ENCODE measurements at regions not wholly inside any gene's neighbourhood (a gene's known extent, or its start where the extent isn't known, plus 50 kb on each side); places are given as distances from the start of the nearest gene placed in this dataset.

GRCh38 chr12:111220363-111220762 lies 148.5 kb downstream of the PHETA1 start:
- ATAC-seq (no peak), DNase-seq (no peak)
- CTCF ChIA-PET = interaction anchor here (1.0 kb wide), 1 partner anchor 79 kb away, joined by 3 read pairs; no protein-coding TSS in a partner anchor
- Mint-ChIP-seq H3K9me3 (ENCODE audit: low read depth) (no peaks in the 10 kb centered on the region), H3K36me3 (no peaks in the 10 kb centered on the region), H3K27me3 (peaks cover 5% of the 10 kb centered on the region), H3K4me1 (peaks cover 2% of the 10 kb centered on the region), H3K4me3 (no peak overlapping the region), H3K27ac (no peak overlapping the region)

- H3K27me3 Mint-ChIP-seq = peaks cover 5% of the 10 kb centered on the region
- no peaks in the 10 kb centered on the region for H3K9me3 Mint-ChIP-seq (ENCODE audit: low read depth)
- peaks cover 1% of the 10 kb centered on the region for H3K4me1 Mint-ChIP-seq
- CTCF ChIA-PET = no interaction called here
- DNase-seq = no peak
- H3K27ac Mint-ChIP-seq = no peak overlapping the region
- ATAC-seq = no peak
- H3K4me3 Mint-ChIP-seq = no peak overlapping the region
- H3K36me3 Mint-ChIP-seq = no peaks in the 10 kb centered on the region
These were observed 149.5 kb downstream of the PHETA1 start for GRCh38 chr12:111219440-111219839.

- H3K27me3 Mint-ChIP-seq = peaks cover 5% of the 10 kb centered on the region
- H3K4me1 Mint-ChIP-seq = no peaks in the 10 kb centered on the region
- ATAC-seq = no peak
- no peak overlapping the region for H3K4me3 Mint-ChIP-seq
- CTCF ChIA-PET = no interaction called here
- no peaks in the 10 kb centered on the region for H3K36me3 Mint-ChIP-seq
- no peaks in the 10 kb centered on the region for H3K9me3 Mint-ChIP-seq (ENCODE audit: low read depth)
- DNase-seq = no peak
- no peak overlapping the region for H3K27ac Mint-ChIP-seq
These were observed 150.4 kb downstream of the PHETA1 start for GRCh38 chr12:111218499-111218898.

GRCh38 chr12:111216387-111217159 lies 152.3 kb downstream of the PHETA1 start:
- CTCF ChIA-PET = no interaction called here
- Mint-ChIP-seq H3K4me3 (no peak overlapping the region), H3K27ac (no peak overlapping the region), H3K4me1 (no peaks in the 10 kb centered on the region), H3K27me3 (peaks cover 8% of the 10 kb centered on the region), H3K36me3 (no peaks in the 10 kb centered on the region), H3K9me3 (ENCODE audit: low read depth) (no peaks in the 10 kb centered on the region)
- no peak for ATAC-seq
- no peak for DNase-seq

- CTCF ChIA-PET = no interaction called here
- no peaks in the 10 kb centered on the region for H3K4me1 Mint-ChIP-seq
- ATAC-seq (no peak), DNase-seq (no peak)
- H3K36me3 Mint-ChIP-seq = no peaks in the 10 kb centered on the region
- peaks cover 8% of the 10 kb centered on the region for H3K27me3 Mint-ChIP-seq
- no peak overlapping the region for H3K4me3 Mint-ChIP-seq
- no peaks in the 10 kb centered on the region for H3K9me3 Mint-ChIP-seq (ENCODE audit: low read depth)
- no peak overlapping the region for H3K27ac Mint-ChIP-seq
These were observed 153.0 kb downstream of the PHETA1 start for GRCh38 chr12:111215881-111216280.

- CTCF ChIA-PET = no interaction called here
- ATAC-seq (no peak), DNase-seq (no peak)
- Mint-ChIP-seq H3K27ac (no peak overlapping the region), H3K4me1 (no peaks in the 10 kb centered on the region), H3K4me3 (no peak overlapping the region), H3K36me3 (no peaks in the 10 kb centered on the region), H3K27me3 (peaks cover 13% of the 10 kb centered on the region), H3K9me3 (ENCODE audit: low read depth) (no peaks in the 10 kb centered on the region)
These were observed 154.5 kb downstream of the PHETA1 start for GRCh38 chr12:111214401-111214800.

GRCh38 chr12:111213561-111213960 lies 155.3 kb downstream of the PHETA1 start:
- Mint-ChIP-seq H3K36me3 (no peaks in the 10 kb centered on the region), H3K27me3 (peaks cover 16% of the 10 kb centered on the region), H3K27ac (no peak overlapping the region), H3K9me3 (ENCODE audit: low read depth) (no peaks in the 10 kb centered on the region), H3K4me1 (no peaks in the 10 kb centered on the region), H3K4me3 (no peak overlapping the region)
- DNase-seq (no peak), ATAC-seq (no peak)
- CTCF ChIA-PET = interaction anchor here (0.6 kb wide), 1 partner anchor 212 kb away, joined by 3 read pairs; no protein-coding TSS in a partner anchor

- DNase-seq (no peak), ATAC-seq (no peak)
- Mint-ChIP-seq H3K9me3 (ENCODE audit: low read depth) (no peaks in the 10 kb centered on the region), H3K27me3 (peaks cover 18% of the 10 kb centered on the region), H3K27ac (no peak overlapping the region), H3K4me1 (no peaks in the 10 kb centered on the region), H3K4me3 (no peak overlapping the region), H3K36me3 (no peaks in the 10 kb centered on the region)
- CTCF ChIA-PET = no interaction called here
These were observed 156.0 kb downstream of the PHETA1 start for GRCh38 chr12:111212814-111213456.

GRCh38 chr12:111211910-111212757 lies 156.8 kb downstream of the PHETA1 start:
- ATAC-seq = no peak
- H3K27me3 Mint-ChIP-seq = peaks cover 18% of the 10 kb centered on the region
- H3K4me3 Mint-ChIP-seq = no peak overlapping the region
- no peak overlapping the region for H3K27ac Mint-ChIP-seq
- no peaks in the 10 kb centered on the region for H3K36me3 Mint-ChIP-seq
- no peaks in the 10 kb centered on the region for H3K9me3 Mint-ChIP-seq (ENCODE audit: low read depth)
- DNase-seq = no peak
- H3K4me1 Mint-ChIP-seq = no peaks in the 10 kb centered on the region
- CTCF ChIA-PET = no interaction called here

- Mint-ChIP-seq H3K27ac (no peak overlapping the region), H3K4me1 (no peaks in the 10 kb centered on the region), H3K9me3 (ENCODE audit: low read depth) (no peaks in the 10 kb centered on the region), H3K36me3 (no peaks in the 10 kb centered on the region), H3K27me3 (peaks cover 13% of the 10 kb centered on the region), H3K4me3 (no peak overlapping the region)
- ATAC-seq (no peak), DNase-seq (no peak)
- CTCF ChIA-PET = no interaction called here
These were observed 159.1 kb downstream of the PHETA1 start for GRCh38 chr12:111209811-111210210.

- ATAC-seq = no peak
- H3K4me3 Mint-ChIP-seq = no peak overlapping the region
- peaks cover under 1% of the 10 kb centered on the region for H3K4me1 Mint-ChIP-seq
- H3K36me3 Mint-ChIP-seq = no peaks in the 10 kb centered on the region
- no peak overlapping the region for H3K27ac Mint-ChIP-seq
- peaks cover 11% of the 10 kb centered on the region for H3K27me3 Mint-ChIP-seq
- CTCF ChIA-PET = no interaction called here
- DNase-seq = no peak
- H3K9me3 Mint-ChIP-seq (ENCODE audit: low read depth) = no peaks in the 10 kb centered on the region
These were observed 161.1 kb downstream of the PHETA1 start for GRCh38 chr12:111207761-111208160.

GRCh38 chr12:111204788-111205241 lies 164.1 kb downstream of the PHETA1 start:
- Mint-ChIP-seq H3K9me3 (ENCODE audit: low read depth) (no peaks in the 10 kb centered on the region), H3K36me3 (no peaks in the 10 kb centered on the region), H3K27ac (no peak overlapping the region), H3K27me3 (peaks cover 19% of the 10 kb centered on the region), H3K4me1 (peaks cover 15% of the 10 kb centered on the region), H3K4me3 (no peak overlapping the region)
- no peak for DNase-seq
- CTCF ChIA-PET = no interaction called here
- ATAC-seq = no peak

- no peaks in the 10 kb centered on the region for H3K36me3 Mint-ChIP-seq
These were observed 164.9 kb downstream of the PHETA1 start for GRCh38 chr12:111203969-111204368.

More at GRCh38 chr12:111203969-111204368, 164.9 kb downstream of the PHETA1 start:
- H3K27me3 Mint-ChIP-seq = peaks cover 21% of the 10 kb centered on the region
- CTCF ChIA-PET = no interaction called here
- H3K9me3 Mint-ChIP-seq (ENCODE audit: low read depth) = no peaks in the 10 kb centered on the region
- H3K27ac Mint-ChIP-seq = no peak overlapping the region
- DNase-seq (no peak), ATAC-seq (no peak)
- no peak overlapping the region for H3K4me3 Mint-ChIP-seq
- peaks cover 15% of the 10 kb centered on the region for H3K4me1 Mint-ChIP-seq
